Head of caudate nucleus (tissue), 42 donors: ENCODE measurements at regions not wholly inside any gene's neighbourhood (a gene's known extent, or its start where the extent isn't known, plus 50 kb on each side); places are given as distances from the start of the nearest gene placed in this dataset.

Experiments used
- DNase-seq, 42 donors: peaks; one replicate each; pipeline versions ENCODE4 v3.0.0 to v3.0.0-alpha.2; 2020 to 2021; ENCODE audit warnings: mixed read lengths in 7 of 42
- intact Hi-C: fragments of 100-400 bp; cut with DNase I; formaldehyde crosslinking; loops from one replicate; pipeline ENCODE4 v1.15.0; 2022

DNA sequence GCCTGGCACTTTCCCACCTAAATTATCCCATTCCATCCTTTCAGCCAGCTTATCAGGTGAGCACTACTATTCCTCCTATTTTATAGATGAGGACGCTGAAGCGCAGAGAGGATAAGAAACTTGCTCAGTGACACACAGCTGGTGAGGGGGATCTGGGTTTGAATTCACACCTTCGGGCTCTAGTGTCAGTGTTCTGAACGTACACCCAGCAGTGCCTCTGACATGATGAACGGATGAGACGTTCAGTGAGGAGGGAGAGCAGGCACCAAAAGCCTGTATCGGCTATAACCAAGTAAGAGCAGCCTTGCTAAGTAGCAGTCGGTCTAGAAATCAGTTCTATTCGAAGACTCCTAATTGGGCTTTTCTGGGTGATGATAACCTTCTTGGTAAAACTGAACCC lies 167.0 kb downstream of the ASB1 start:
- intact Hi-C loops: no loop called here
- no peak for DNase-seq

GRCh38 chr2:238594796-238595749 lies 168.3 kb downstream of the ASB1 start:
- intact Hi-C loops: no loop called here
- DNase-seq: peak in 1 of 42 donors; percentile 27

DNA sequence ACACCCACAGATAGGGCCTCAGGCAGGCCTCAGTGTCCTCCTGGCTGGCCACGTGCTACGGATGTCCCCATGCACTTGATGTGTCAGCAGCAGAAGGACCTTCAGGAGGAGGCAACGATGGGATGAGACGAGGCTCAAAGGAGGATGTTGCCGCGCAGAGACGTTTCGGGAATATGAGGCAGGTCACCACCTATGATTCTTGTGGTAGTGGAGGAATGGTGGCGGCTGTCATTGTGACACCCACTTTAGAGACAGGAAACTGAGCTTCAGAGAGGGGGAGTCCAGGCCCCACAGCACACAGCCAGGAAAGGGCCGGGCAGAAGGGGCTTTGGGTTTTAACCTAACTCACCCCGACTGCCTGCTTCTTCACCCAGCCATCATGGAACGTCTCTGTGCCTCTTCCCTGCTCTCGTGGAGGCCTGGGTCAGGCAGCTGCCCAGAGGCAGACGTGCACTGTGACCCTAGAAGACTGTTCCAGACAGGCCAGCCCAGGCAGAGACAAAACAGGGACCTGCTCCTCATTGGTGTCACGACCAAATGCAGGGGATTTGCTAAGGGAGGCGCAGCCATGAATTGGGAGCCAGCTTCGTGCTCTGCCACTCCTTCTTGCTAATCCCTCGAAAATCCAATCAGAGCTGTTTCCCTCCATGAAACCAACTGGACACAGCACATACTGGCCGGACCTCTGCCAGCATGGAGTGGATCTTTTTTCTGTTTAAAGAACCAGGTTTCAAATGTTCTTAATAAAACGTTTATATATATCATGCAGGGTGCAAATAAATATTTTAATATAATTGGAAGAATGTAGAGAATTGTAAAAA lies 169.2 kb downstream of the ASB1 start:
- intact Hi-C loops: no loop called here
- peak in 1 of 42 donors; percentile 24 for DNase-seq

DNA sequence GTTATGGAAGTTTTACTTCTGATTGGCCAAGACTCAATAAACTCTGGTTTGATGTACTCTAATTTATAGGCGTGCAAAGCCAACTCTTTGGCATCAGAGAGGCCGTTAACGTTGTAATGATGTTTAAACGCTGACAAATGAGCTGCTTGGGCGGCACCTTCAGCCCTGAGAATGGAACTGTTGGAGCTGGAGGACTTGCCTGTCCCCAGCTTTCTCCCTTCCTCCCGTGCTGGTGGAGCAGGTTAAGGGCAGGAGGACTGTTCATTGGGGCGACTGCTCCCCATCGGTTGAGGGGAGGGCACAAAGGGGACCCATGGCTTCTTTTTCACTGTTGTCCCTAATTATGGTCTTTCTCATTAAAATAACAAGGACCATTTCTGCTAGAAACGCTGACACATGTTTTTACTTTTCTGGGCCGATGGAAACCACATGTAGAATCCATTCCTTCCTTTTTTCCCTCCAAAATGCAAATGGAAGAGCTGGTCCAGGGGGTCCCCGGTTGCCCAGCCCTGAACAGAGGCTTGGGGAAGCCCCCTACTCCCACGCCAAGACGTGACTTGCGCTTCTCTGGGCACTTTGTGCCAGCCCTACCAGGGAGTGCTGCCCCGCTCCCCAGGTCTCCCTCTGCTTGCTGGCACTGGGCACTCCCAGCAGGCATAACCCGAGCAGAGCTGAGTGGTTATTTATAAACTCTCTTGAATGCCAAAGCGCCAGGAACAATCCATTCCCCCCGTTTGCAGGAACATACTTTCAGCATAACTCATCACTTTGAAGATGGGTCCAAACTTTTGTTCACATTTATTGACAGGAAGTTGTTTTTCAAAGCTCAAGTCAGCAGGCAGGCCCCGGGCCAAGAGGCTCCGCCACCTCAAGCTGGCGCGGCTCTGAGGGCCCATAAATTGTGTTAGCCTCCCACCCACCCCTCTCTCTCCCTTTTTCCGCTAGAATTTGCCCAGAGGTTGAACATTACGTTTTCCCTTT lies 170.1 kb downstream of the ASB1 start:
- intact Hi-C loops: no loop called here
- DNase-seq: peak in 4 of 42 donors; percentile 8 to 47 (median 26)

- intact Hi-C loops: no loop called here
- no peak for DNase-seq
Observed at GRCh38 chr2:238597638-238598528, 171.2 kb downstream of the ASB1 start.

- DNase-seq: no peak
- intact Hi-C loops: no loop called here
Observed at GRCh38 chr2:238598802-238599530, 172.2 kb downstream of the ASB1 start.

- DNase-seq: no peak
- intact Hi-C loops: no loop called here
Observed at GRCh38 chr2:238599549-238600505, 173.1 kb downstream of the ASB1 start.

GRCh38 chr2:238600506-238601432 lies 174.0 kb downstream of the ASB1 start:
- no peak for DNase-seq
- intact Hi-C loops: no loop called here

GRCh38 chr2:238601433-238602222 lies 174.9 kb downstream of the ASB1 start:
- no peak for DNase-seq
- intact Hi-C loops: no loop called here

- intact Hi-C loops: no loop called here
- no peak for DNase-seq
Observed at GRCh38 chr2:238602223-238602960, 175.7 kb downstream of the ASB1 start.

DNA sequence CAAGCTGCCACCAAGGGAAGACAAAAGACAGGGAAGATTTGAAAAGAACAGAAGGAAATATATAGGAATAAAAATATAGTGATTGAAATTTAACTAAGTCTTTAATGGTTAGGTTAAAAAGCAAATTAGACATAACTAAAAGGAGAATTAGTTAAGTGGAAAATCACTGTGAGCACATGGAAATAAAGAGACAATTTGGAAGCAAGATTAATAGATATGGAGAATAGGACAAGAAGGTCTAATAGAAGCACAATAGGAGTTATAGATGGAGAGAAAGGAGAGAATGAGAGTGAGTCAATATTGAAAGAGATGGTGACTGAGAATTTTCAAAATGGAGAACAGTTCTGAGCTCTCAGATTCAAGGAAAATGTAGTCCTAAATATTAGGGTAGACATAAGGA lies 176.9 kb downstream of the ASB1 start:
- intact Hi-C loops: no loop called here
- DNase-seq: no peak

DNA sequence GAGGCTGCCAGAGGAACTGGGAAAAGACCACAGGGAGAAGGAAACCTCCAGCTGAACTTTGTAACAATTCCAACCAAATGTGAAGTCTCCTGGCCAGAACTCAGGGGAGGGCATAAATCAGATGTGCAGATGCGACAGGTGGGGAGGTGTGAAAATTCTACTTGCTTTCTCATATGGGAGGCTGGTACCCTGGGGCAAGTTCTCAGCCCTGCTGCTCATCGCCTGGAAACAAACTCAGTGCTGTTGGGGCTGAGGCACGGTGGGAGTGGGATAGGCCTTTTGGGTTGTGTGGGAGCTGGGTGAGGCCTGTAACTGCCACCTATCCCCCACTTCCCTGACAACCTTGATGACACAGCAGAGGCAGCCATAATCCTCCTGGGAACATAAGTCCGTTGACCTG lies 179.6 kb downstream of the ASB1 start:
- intact Hi-C loops: no loop called here
- no peak for DNase-seq

DNA sequence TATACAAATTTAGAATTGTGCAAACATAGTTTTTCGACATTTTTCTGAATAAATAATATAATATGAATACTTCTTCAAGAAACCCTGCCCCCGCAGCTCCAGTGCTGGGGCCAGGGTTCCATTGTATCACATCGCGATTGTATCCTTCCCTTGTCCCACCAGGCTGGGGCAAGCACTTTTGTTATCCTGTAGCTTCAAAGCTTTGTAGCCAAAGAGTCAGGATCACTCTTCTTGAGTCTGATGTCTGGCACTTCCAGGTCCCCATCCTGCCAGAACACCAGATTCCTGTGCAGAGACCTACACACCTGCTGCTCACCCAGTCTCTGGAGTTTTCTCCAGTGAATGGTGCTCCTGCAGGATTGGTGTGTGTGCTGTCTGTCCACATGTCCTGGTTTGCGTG lies 186.9 kb downstream of the ASB1 start:
- intact Hi-C loops: no loop called here
- DNase-seq: no peak

- intact Hi-C loops: no loop called here
- no peak for DNase-seq
Observed at GRCh38 chr2:238614376-238614775, 187.6 kb downstream of the ASB1 start.
